Epithelial cell of esophagus (primary cell): ENCODE measurements at regions not wholly inside any gene's neighbourhood (a gene's known extent, or its start where the extent isn't known, plus 50 kb on each side); places are given as distances from the start of the nearest gene placed in this dataset.
"Not testable (repeated sequence)": the region's sequence is repeated elsewhere in the genome, so short reads cannot be mapped to it uniquely, and the experiment has no call there.

Experiments
- DNase-seq: peaks from one replicate; pipeline ENCODE4 v3.0.0; 2010; ENCODE audit warnings: low read depth
- H3K4me3 ChIP-seq: 2 replicates; pipeline ENCODE4 v1.5.1; 2011; ENCODE audit warnings: mild to moderate bottlenecking, low read length, control low read depth
- CTCF ChIP-seq: IDR thresholded peaks from 2 replicates; pipeline ENCODE4 v1.5.1; 2011; ENCODE audit warnings: low read depth, mild to moderate bottlenecking, low read length, control low read depth, inconsistent platforms; ENCODE audit not compliant: insufficient read depth; ENCODE audit errors: missing control alignments

- DNase-seq = no peak
- no peak for TF ChIP-seq CTCF
- H3K4me3 ChIP-seq = no peak overlapping the region
Measured at GRCh38 chr9:102650896-102651295, 344.2 kb upstream of the CYLC2 start.

GRCh38 chr9:102642651-102643050 is 352.5 kb upstream of the CYLC2 start:
- no peak for DNase-seq
- TF ChIP-seq CTCF = no peak
- H3K4me3 ChIP-seq = no peak overlapping the region

GRCh38 chr9:102631559-102631958 is 363.6 kb upstream of the CYLC2 start:
- peak; percentile 46 for TF ChIP-seq CTCF
- DNase-seq = peak; percentile 22
- H3K4me3 ChIP-seq = no peak overlapping the region

- TF ChIP-seq CTCF = no peak
Measured at GRCh38 chr9:102609461-102609860, 385.7 kb upstream of the CYLC2 start.

GRCh38 chr9:102603198-102604195 is 391.6 kb upstream of the CYLC2 start:
- DNase-seq, H3K4me3 ChIP-seq: not testable (repeated sequence)

More at GRCh38 chr9:102609461-102609860, 385.7 kb upstream of the CYLC2 start:
- H3K4me3 ChIP-seq = no peak overlapping the region
- DNase-seq = no peak

GRCh38 chr9:102594241-102594640 is 400.9 kb upstream of the CYLC2 start:
- no peak overlapping the region for H3K4me3 ChIP-seq
- DNase-seq = no peak
- TF ChIP-seq CTCF = no peak

- no peak for TF ChIP-seq CTCF
- DNase-seq = no peak
Measured at GRCh38 chr9:102587281-102587680, 407.9 kb upstream of the CYLC2 start.

More at GRCh38 chr9:102587281-102587680, 407.9 kb upstream of the CYLC2 start:
- H3K4me3 ChIP-seq = no peak overlapping the region
